ENCODE measurements at regions not wholly inside any gene's neighbourhood (a gene's known extent, or its start where the extent isn't known, plus 50 kb on each side); places are given as distances from the start of the nearest gene placed in this dataset.

DNA sequence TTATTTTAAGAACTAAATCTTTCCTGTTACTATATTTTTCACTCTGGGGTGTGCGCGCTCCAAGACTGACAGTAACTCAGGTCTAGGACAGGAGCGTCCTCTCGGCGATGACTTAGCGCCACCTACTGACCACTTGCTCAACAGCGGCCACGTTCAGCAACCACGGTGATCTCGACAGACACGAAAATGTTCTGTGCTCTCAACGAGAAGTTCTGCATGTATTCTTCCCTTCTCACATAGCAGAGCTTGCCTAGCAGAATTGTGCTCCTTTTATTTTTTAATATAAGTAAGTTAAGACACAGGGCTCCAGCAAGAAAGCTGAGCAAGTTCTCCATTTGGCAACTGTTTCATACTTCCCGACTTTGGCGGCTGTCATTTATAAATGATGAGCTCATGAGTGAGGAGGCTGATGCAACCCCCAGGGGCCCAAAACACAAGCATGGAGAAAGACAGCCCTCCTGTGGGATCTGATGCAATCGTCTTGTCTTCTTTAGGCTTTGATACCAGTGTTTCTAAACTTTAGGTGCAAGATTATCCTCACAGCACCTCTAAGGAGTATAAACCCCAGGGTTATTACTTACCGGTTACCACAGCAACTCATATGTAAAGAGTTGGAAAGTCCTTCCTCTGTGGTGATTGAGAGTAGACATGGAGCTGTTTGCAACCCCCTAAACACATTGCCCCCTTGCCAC is 92.6 kb downstream of the HHIPL2 start:
- TF ChIP-seq POLR2A (IDR thresholded peaks at IDR 0.05) (no peak), CTCF (IDR thresholded peaks at IDR 0.05) (peak; percentile 80 to 90 (median 84))
- Histone ChIP-seq H3K4me1 (no peaks in the 10 kb centered on the region), H3K27me3 (no peaks in the 10 kb centered on the region), H3K4me3 (no peak overlapping the region), H3K27ac (no peak overlapping the region), H3K9me3 (no peaks in the 10 kb centered on the region), H3K36me3 (no peaks in the 10 kb centered on the region)
- DNase-seq, result peak; percentile 79 to 84
- intact Hi-C loops (cut with DNase I; ENCODE audit: low total_unique reads), result no loop called here

DNA sequence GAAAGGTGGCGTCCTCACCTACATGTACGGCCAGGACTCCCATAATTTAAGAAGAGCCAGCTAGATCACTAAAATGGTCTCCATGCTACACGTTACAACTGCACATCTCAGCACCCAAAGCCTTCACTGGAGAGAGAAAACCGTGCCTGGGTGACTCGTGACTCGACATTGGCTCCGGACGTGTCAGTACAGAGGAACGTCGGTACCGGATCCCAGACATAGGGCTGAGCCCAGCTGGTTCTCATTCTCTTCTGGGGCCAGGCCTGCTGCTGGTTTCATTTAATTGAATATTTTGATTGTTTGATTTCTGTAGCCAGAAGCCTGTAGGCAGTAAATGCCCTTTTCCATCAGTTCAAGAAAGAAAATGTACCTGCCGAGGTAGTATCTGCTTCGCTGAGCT is 93.1 kb downstream of the HHIPL2 start:
- no peaks in the 10 kb centered on the region for H3K4me1 ChIP-seq
- H3K27ac ChIP-seq, result no peak overlapping the region
- H3K36me3 ChIP-seq, result no peaks in the 10 kb centered on the region
- intact Hi-C loops (cut with DNase I; ENCODE audit: low total_unique reads), result no loop called here
- peak; percentile 22 to 29 for DNase-seq
- no peak for TF ChIP-seq CTCF (IDR thresholded peaks at IDR 0.05)
- TF ChIP-seq POLR2A (IDR thresholded peaks at IDR 0.05), result no peak
- no peak overlapping the region for H3K4me3 ChIP-seq
- H3K27me3 ChIP-seq, result no peaks in the 10 kb centered on the region
- no peaks in the 10 kb centered on the region for H3K9me3 ChIP-seq

- Histone ChIP-seq H3K4me3 (no peak overlapping the region), H3K27me3 (no peaks in the 10 kb centered on the region), H3K36me3 (no peaks in the 10 kb centered on the region), H3K27ac (no peak overlapping the region), H3K4me1 (no peaks in the 10 kb centered on the region), H3K9me3 (no peaks in the 10 kb centered on the region)
- DNase-seq, result no peak
- no peak for TF ChIP-seq CTCF (IDR thresholded peaks at IDR 0.05)
- TF ChIP-seq POLR2A (IDR thresholded peaks at IDR 0.05), result no peak
- intact Hi-C loops (cut with DNase I; ENCODE audit: low total_unique reads), result no loop called here
Measured at GRCh38 chr1:222454186-222454585, 93.7 kb downstream of the HHIPL2 start.

GRCh38 chr1:222452031-222452430 is 95.9 kb downstream of the HHIPL2 start:
- Histone ChIP-seq H3K4me3 (no peak overlapping the region), H3K4me1 (no peaks in the 10 kb centered on the region), H3K27me3 (no peaks in the 10 kb centered on the region), H3K36me3 (no peaks in the 10 kb centered on the region), H3K27ac (no peak overlapping the region), H3K9me3 (no peaks in the 10 kb centered on the region)
- TF ChIP-seq CTCF (IDR thresholded peaks at IDR 0.05) (no peak), POLR2A (IDR thresholded peaks at IDR 0.05) (no peak)
- intact Hi-C loops (cut with DNase I; ENCODE audit: low total_unique reads), result no loop called here
- DNase-seq, result no peak

GRCh38 chr1:222443566-222443965 is 104.3 kb downstream of the HHIPL2 start:
- Histone ChIP-seq H3K27me3 (no peaks in the 10 kb centered on the region), H3K27ac (no peak overlapping the region), H3K4me1 (no peaks in the 10 kb centered on the region), H3K36me3 (no peaks in the 10 kb centered on the region), H3K4me3 (no peak overlapping the region), H3K9me3 (no peaks in the 10 kb centered on the region)
- intact Hi-C loops (cut with DNase I; ENCODE audit: low total_unique reads), result no loop called here
- no peak for TF ChIP-seq CTCF (IDR thresholded peaks at IDR 0.05)
- no peak for TF ChIP-seq POLR2A (IDR thresholded peaks at IDR 0.05)
- DNase-seq, result no peak

Measured in uterus (tissue), 3 donors.